NCI-H2081 (cell line): ENCODE measurements at regions not wholly inside any gene's neighbourhood (a gene's known extent, or its start where the extent isn't known, plus 50 kb on each side); places are given as distances from the start of the nearest gene placed in this dataset.

Experiments
- DNase-seq, 2 experiments: peaks; one replicate each; lab custom pipeline; 2025; lab: John Stamatoyannopoulos, UW

DNA sequence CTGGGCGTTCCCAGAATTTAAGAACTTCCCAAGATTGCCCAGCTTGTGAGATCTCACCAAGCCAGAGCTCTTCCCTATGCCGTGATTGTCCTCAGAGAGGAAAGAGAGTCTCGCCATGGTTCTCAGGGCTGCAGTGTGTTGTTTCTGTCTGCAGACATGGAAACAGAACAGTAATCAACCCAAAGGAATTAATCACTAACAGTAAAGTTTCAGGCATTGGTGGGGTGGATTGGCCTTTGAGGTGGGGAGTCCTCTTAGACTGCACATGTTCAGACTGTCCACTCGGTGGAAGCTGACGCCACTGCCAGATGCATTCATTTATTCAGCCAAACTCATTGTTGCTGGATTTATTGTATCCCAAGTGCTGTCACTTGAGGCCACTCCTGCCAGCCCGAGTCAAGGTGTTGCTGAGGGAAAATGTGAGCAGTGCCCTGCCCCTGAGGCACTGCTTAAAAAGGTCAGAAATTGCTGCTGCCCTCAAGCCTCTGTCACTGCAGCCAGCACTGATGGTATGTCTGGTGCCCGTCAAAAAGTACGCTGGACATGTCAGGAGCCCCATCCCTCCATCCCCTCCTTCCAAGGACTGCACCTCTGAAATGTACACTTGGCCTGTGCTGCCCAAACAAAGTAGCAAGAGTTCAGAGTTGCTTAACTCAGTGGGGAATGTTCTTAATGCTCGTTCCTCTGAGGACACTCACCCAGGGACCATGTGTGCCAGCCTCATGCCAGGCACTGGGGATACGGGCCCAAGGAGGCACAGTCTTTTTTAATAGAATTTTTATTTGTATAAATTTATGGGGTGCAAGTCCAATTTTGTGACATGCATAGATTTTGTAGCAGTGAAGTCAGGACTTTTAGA, 201.0 kb downstream of the GLI2 start:
- no peak for DNase-seq

DNA sequence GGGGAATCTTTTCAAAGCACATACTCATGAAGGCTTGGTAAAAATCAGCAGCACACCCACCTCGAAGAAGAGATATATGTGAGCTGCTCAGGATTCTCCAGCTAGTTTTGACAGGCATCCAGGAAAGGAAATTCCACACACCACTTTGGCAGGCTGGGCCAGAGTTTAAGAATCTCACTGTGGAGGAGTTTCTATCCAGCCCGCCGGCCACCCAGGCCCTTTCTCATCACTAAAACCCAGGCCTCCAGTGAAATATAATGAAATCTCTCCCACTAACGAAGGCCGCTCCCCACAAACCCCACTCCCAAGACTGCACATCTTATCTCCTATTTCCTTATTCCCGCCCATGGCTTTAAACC, 202.0 kb downstream of the GLI2 start:
- no peak for DNase-seq

DNA sequence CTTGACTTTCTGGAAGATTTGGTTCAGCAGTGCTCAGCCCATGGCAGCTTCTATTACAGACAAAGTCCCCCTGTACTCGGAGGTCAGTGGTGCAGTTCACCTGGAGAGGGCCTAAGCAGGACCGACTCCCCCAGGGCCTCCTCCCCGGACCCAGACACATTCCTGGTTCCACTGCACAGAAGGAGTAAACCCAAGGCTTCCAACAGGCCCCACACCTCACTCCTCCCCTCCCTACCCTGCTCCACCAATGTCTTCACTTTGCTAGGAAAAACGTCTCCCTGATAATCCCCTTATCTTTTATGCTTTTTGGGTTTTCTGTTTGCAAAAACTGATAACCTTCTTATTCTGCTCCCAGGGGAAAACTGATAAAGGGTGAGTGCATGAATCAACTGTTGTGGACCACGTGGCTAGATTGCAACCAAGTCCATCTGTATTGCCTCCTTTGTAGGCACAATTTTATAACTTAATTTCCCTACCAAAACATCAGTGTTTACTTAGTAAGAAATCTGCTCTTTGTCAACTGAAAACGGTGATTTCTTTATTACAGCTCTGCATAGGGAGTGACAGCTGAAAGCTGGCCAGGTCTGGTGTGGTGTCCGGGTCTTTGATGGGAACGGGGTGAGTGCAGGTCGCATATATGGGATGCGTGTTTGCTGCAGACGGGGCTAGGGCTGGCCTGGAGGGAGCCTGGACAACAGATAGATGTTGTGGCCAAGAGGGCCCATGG, 202.5 kb downstream of the GLI2 start:
- no peak for DNase-seq

DNA sequence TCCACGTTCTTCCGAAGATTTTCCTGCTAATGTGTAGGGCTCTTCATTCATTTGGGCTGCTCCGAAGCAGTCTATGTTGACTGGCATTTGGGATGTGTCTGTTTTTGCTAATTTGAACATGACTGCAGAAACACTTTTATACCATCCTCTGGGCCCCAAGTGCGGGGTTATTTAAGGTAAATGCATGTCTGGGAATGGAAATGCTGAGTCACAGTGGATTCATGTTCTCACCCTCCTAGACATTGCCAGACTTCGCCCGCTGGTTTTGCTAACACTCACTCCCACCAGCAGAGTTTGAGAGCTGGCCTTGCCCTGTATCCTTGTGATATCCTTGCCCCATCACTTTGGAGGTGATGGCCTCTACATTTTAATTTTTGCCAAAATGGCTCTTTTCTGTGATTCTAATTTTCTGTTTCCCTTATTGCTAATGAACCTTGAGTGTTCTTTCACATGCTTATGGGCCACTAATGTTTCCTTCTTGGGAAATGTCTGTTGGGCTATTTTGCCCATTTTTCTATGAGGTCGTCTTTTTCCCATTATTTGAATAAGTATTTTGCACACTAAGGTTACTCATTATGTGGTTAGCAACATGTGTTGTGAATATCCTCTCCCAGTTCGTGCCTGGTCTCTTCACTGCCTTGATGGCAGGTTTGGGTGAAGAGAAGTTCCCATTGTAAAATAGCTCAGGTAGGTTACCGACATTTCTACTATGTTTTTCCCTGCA, 204.1 kb downstream of the GLI2 start:
- DNase-seq: no peak

DNA sequence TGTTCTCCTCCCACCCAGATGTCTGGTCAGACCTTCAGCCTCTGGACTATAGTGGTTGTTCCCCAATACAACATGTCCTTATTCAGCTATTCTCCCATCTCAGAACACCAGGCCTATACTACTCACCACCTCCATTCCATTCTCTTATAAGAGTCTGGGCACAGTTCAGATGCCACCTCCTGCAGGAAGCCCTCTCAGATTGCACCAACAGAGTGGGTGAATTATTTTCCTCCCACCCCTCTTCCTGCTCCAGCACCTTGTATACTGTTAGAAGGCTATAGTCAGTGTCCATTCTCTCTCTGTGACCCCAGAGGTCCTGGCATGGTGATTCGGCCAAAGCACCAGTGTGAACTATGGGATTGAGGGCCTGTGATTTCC, 204.6 kb downstream of the GLI2 start:
- no peak for DNase-seq

DNA sequence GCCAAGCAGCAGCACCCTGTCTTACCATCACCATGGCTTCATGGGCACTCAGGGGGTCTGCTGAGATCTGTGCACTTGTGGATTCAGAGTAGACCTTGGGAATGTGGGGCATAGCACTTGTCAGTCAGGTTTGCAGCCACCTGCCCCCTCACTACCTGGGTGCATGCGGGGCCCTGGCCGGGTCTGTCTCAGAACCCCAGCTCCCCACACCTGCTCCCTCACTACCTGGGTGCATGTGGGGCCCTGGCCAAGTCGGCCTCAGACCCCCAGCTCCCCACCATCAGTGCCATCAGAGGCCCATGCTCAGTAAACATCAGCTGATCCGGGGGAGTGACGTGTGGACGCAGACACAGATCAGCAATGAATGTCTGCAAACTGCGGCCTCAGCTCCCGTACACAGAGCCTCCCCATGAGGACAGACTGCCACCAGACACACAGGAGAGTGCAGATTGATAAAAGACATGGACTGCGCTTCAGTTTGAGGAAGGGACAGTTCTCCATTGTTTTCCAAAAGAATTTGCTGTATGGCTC, 205.1 kb downstream of the GLI2 start:
- DNase-seq: no peak

DNA sequence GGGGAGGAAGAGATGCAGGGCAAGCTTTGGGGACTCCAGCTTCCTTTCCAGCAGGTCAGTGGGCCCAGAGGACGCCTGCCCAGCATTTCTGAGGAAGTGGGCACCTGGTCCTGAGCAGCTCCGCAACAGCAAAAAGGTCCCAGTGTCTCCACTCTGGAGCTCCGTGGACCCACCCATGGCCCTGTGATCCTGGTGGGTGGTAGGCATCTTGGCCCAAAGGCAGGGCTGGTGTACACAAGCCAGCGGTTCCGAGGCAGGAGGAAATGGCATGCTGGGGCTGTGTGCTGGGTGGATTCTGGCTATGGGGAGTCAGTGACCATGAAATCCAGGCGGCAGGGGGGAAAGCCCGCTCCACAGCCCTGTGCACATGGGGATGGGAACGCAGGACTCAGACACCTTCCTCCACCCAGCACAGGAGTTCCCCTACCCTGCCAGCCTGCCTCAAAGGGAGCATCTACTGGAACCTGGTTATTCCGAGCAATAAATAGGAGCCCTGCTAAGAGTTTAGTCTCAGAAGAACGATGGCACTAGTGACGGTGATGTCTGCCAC, 206.0 kb downstream of the GLI2 start:
- DNase-seq: no peak

DNA sequence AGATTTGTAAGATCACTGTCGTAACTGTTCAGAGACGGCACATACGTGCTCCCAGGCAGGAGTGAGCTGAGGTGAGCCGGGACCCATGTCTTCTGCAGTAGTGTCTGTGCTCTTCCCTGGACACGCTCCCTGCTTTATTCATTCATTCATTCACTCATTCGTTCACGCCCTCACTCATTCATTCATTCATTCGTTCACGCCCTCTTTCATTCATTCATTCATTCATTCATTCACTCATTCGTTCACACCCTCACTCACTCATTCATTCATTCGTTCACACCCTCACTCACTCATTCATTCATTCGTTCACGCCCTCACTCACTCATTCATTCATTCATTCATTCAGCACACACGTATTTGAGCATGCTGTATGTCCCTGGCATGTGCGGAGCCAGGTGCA, 207.0 kb downstream of the GLI2 start:
- no peak for DNase-seq

DNA sequence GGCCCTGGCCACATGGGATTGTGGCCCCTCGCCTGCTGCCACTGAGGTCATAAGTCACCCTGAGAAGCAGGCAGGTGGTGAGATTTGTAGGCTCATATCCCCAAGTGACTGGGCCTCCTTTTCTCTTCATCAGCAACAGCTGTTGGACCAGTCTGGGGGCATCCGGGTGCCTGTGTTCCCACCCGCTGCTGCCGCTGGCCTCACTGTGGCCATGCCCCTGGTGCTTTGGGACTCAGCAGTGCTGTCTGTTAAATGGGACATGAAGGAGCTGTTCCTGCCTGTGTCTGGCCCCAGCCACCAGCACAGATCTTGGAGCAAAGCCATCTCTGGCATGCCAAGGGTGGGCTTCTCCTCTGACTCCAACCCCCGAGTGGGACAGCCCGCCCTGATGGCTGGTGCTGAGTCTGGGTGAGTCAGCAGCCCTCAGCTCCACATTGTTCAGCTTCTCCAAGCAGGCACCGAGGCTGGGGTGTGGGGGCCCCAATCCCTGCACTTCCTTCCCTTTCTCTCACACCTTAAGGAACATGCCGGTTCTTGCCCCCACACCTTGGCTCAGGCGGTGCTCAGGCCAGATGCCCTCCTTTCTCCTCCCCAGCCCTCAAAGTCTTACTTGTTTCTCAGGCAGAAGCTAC, 207.9 kb downstream of the GLI2 start:
- no peak for DNase-seq

DNA sequence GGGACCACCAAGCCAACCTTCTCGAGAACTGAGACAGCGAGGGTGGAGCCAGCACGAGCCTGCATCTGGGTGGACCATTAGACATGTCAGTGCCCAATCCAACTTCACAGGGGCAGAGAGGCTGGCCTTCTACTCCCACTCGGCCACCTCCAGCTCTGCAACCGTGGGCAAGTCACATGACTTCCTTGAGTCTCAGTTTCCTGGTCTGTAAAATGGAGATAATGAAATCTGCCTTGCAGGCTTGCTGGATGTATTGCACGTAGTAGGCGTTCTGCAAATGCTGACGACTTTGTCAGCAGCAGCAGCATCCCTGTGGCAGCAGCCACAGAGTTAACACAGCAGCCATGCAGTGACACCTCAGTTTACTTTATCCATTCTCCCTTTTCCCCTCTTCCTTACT, 208.9 kb downstream of the GLI2 start:
- no peak for DNase-seq

DNA sequence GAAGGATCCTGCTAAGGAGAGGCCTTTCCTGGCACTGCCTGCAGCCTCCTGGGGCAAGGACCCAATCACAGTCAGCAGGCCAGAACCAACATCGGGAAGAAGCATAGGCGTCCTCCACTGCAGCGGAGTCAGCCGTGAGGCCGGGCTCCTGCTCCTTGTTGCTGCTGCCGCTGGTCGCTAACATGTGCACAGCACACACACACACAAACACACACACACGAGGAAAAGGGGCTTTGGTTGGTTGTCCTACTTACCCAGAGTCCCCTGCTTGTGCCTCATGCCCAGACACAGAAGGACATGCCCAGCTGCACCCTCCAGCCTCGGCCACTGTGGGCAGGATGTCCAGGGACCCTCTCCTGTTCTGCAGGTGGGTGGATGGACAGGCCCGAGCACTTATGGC, 209.4 kb downstream of the GLI2 start:
- DNase-seq: no peak

DNA sequence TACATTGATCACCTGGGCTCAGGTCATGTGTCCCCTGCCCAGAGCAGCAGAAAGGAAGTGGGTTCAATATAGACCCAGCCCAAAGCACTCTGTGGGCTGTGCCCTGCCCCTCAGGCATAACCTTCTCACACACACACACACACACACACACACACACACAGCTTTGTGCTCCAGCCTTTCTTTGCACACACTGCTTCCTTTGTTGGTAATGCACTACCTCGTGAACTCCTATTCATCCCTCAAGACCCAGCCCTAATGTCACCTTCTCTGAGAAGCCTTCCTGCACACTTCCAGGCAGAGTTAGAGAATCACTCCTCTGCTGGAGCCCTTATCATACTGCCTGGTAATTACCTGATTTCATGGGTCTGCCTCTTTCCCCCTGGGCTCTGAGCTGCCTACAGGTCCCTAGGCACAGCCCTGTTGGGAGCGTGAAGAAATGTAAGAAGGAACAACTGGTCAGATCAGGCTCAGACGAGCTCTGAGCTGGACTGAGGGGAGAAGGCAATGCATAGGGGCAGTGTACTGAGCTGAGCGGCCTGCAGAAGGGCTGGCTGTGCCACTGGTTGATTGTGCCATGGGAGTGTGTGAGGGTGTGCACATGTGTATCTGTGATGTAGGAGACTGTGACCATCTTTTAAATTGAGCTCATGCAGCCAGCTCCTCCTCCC, 210.3 kb downstream of the GLI2 start:
- DNase-seq: no peak

DNA sequence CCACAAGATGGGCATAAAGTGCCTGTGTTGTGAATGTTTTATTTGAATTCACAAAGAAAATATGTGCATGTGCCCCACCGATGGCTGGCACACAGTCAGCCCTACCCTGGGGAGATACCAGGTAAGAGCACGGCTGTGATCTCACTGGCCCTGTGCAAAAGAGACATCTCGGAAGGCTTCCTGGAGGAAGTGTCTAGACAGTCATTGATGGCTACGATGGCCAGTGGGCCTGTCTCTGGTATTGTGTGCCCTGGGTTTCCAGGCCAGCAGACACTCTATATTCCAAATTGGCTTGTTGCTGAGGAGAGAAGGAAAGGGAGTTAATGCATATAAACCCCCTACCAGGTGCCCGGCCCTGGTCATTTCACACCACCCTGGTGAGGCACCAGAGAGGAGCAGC, 211.7 kb downstream of the GLI2 start:
- no peak for DNase-seq

DNA sequence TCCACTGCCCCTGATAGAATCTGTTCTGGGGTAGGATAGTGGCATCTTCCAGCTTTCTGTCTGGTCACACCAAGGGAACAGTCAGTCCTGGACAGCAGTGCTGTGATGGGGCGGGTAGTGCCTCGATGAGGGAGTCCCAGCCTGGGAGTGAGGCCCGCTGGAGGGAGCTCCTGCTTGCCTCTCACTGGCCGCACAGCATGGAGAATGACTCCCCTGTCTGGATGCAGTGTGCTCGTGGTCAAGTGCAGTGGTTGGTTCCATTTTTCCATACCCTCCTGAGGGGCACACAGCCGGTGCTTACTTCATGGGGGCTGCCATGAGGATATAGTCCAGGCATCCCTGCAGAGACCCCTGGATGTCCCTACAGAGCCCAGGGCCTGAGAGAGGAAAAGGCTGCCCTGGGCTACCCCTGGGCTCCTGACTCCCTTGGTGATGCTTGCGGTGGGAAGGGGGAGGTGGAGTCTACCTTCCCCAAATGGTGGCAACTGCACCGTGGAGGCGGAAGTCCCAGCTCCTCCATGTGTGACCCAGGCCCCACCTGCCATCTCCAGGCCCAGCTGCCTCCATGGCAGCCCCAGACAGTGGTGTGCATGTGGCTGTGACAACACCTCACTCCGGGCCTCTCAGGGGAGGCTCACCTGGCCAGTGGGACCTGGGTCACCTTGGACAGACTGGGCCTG, 212.5 kb downstream of the GLI2 start:
- no peak for DNase-seq

DNA sequence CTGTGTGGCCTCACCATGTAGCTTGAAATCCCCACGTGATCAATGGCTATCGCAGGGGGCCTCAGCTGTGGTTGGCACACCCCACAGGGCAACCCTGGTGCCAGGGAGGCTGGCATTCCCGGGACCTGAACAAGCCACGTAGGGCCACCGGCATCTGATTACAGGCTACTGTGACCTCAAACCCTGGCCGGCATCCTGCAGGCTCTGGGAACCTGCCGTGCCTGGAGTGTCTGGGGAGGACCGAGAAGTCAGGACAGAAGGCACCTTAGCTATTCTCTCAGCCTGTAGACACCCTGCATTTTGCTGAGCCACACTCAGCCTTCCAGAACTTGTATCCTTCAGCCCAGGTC, 213.0 kb downstream of the GLI2 start:
- no peak for DNase-seq

DNA sequence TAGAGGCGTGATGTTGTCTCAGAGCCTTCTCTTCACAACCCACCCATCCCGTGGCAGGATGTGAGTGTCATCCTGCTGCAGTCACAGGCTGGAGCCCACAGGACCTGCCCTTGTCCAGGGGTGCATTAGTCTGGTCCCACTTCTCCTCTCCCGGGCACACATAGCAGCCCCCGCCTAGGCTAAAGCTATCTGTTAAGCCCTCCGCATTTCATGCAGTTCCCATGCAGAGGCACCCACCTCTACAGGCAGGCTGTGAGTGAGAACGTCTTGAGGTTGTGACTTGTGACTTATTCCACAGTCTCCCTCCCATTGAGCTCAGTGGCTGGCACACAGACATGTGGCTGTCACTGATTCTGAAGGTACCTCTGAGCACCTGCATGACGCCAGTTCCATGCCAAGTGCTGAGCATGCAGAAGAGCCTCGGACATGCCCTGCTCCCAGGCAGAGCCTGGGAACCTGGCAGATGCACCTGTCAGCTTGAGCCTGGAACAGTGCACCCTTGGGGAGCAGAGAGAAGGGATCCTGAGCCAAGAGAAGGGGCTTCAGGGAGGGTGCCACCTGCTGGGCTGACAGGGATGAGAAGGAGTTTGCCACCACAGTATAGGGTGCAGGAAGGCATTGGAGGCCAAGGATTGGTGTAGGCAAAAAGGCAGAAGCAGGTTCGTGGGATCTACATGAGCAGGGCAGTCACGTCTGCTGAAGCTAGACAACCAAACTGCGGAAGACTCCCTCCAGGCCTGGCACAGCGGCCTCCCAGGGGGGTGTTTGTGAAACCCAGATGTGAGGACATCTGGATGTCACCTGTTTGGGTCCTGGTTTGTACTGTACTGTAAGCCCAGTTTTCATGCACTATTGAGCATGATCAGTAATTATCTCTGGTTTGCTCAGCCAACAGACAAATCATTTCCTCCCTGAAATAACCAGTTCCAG, 213.6 kb downstream of the GLI2 start:
- peak in 1 of 2 experiments; percentile 13 for DNase-seq

DNA sequence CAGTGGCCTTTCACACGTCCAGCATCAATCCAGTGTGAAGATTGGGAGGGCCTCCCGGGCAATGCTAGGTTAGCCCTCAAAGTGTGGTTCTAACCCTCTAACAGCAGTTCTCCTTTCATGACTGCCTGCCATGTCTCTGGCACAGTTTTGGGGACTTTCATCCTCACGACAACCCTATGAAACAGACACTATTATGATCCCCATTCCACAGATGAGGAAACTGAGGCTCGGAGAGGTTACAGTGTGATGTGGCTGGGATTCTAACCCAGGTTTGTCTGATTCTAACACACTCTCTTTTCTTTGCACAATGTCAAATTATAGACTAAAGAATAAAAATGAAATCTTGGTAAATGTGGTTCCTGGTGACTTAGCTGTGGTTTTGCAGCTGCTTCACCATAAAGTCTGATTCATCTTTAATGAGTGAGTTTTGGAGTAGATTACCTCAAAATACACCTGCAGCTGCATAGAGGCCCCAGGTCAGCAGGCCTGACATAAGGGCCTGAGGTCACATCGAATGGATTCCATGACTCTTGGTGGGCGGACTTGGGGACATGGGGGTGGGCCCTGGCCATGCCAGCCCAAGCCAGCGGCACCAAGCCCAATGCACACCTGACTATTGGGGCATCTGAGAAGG, 214.4 kb downstream of the GLI2 start:
- DNase-seq: no peak

DNA sequence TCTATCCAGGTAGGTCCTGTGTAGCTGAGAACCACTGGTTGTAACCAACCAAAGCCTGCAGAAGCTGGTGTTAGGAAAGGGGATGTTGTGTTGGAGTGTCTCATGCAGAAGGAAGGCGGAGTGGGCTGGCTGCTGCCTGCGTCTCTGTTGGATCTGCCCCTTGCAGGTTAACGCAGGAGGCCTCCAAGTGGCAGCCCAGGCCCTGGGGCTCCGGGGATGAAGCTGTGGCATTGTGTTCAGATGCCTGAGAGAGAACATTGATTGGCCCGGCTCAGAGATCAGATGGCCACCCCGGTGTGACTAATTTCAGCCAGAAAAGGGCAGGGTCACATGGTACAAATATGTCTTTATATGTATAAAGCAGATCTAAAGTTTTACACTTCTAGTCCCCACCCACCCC, 216.0 kb downstream of the GLI2 start:
- no peak for DNase-seq

DNA sequence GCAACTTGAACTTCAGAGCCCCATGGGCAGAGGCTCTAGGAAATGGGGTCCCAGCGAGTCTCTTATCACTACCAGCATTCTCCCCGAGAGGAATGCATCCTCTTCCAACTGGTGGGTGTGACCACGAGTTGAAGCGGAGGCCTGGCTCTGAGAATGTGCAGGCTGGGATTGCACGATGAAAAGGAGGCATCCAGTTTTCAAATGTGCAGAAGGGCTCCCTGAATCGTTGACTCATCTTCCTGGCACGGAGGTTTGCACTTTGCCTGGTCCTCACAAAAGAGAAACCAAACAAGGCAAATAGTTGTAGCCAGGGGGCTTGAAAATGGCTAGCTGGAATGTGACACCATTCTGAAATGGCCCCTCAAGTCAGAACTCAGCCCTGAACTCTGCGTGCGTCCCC, 216.7 kb downstream of the GLI2 start:
- DNase-seq: no peak
